Thyroid gland (tissue), 4 donors: ENCODE measurements at regions not wholly inside any gene's neighbourhood (a gene's known extent, or its start where the extent isn't known, plus 50 kb on each side); places are given as distances from the start of the nearest gene placed in this dataset.

Experiments
- POLR2A ChIP-seq, 2 donors: fragments of 450-650 bp; IDR thresholded peaks; one replicate each; pipeline ENCODE4 v1.6.1; 2017; ENCODE audit warnings: antibody characterized with exemption in 2 of 2, mild to moderate bottlenecking in 2 of 2, moderate library complexity in 1 of 2
- TF ChIP-seq, protein P1 (sequence below), 6 experiments: fragments of 200-600 bp in 3 of 6; fragments of 450-650 bp in 3 of 6; sonication (generic) in 3 of 6; IDR thresholded peaks; one replicate each; pipeline ENCODE4 v1.5.1; 2016 to 2019; ENCODE audit warnings: antibody characterized with exemption in 6 of 6, mild to moderate bottlenecking in 2 of 6, inconsistent platforms in 1 of 6, moderate library complexity in 1 of 6

DNA sequence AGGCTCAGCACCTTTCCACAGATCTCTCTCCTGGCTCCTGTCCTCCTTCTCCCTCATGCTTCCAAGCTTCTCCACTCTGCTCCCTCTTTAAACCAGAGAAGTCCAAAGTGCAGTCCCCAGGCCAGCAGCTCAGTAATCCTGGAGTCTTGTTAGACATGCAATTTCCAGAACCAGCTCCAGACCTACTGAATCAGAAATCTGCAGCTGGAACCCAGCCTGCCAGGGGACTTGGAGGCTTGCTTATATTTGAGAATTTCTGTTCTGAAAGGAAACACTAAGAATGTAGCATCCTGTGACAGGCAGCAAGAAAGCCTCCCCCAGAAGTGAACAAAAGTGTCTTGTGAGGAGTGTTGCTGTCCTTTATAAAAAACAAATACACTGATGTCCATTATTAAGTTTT is 438.1 kb downstream of the BCKDHB start:
- TF ChIP-seq POLR2A (IDR thresholded peaks at IDR 0.05) = no peak
- TF ChIP-seq, protein P1, sequence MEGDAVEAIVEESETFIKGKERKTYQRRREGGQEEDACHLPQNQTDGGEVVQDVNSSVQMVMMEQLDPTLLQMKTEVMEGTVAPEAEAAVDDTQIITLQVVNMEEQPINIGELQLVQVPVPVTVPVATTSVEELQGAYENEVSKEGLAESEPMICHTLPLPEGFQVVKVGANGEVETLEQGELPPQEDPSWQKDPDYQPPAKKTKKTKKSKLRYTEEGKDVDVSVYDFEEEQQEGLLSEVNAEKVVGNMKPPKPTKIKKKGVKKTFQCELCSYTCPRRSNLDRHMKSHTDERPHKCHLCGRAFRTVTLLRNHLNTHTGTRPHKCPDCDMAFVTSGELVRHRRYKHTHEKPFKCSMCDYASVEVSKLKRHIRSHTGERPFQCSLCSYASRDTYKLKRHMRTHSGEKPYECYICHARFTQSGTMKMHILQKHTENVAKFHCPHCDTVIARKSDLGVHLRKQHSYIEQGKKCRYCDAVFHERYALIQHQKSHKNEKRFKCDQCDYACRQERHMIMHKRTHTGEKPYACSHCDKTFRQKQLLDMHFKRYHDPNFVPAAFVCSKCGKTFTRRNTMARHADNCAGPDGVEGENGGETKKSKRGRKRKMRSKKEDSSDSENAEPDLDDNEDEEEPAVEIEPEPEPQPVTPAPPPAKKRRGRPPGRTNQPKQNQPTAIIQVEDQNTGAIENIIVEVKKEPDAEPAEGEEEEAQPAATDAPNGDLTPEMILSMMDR (IDR thresholded peaks at IDR 0.05) = no peak
